ENCODE measurements at regions not wholly inside any gene's neighbourhood (a gene's known extent, or its start where the extent isn't known, plus 50 kb on each side); places are given as distances from the start of the nearest gene placed in this dataset.

GRCh38 chr2:217749008-217749407, 253.8 kb downstream of the TNS1 start:
- H3K9me3 ChIP-seq (ENCODE audit: low read length), result no peaks in the 10 kb centered on the region
- no peak overlapping the region for H3K4me2 ChIP-seq (ENCODE audit: low read length)
- POLR2A ChIA-PET, result no interaction called here
- intact Hi-C loops (cut with micrococcal nuclease; ENCODE audit: unreplicated experiment), result no loop called here
- no peak overlapping the region for H3K4me3 ChIP-seq (ENCODE audit: low read depth, low read length, poor library complexity, severe bottlenecking)
- no peaks in the 10 kb centered on the region for H3K36me3 ChIP-seq (ENCODE audit: insufficient read depth, low read length)
- no peak overlapping the region for H2AFZ ChIP-seq (ENCODE audit: low read length)
- CTCF ChIA-PET (ENCODE audit: unreplicated experiment), result no interaction called here
- DNase-seq (ENCODE audit: low spot score), result no peak
- BruUV-seq (replicated peaks), result no TSS peak
- H3K79me2 ChIP-seq (ENCODE audit: insufficient read depth, low read depth, low read length), result no peaks in the 10 kb centered on the region
- TF ChIP-seq EZH2phosphoT487 (IDR thresholded peaks at IDR 0.05; ENCODE audit: borderline replicate concordance, low read depth, low read length), result no peak
- TF ChIP-seq CTCF (conservative IDR thresholded peaks at IDR 0.05; ENCODE audit: low read length), result no peak
- H3K9me2 ChIP-seq (ENCODE audit: insufficient read depth, low read length), result no peaks in the 10 kb centered on the region
- no peak overlapping the region for H3K27ac ChIP-seq (ENCODE audit: low read depth, low read length, poor library complexity, severe bottlenecking)
- H4K20me1 ChIP-seq (ENCODE audit: insufficient read depth, low read length), result no peaks in the 10 kb centered on the region
- H3K4me1 ChIP-seq (ENCODE audit: insufficient read depth, low read length, poor library complexity, severe bottlenecking), result no peaks in the 10 kb centered on the region

GRCh38 chr2:217746808-217747207, 256.0 kb downstream of the TNS1 start:
- H3K36me3 ChIP-seq (ENCODE audit: insufficient read depth, low read length), result no peaks in the 10 kb centered on the region
- no peaks in the 10 kb centered on the region for H3K79me2 ChIP-seq (ENCODE audit: insufficient read depth, low read depth, low read length)
- no TSS peak for BruUV-seq (replicated peaks)
- TF ChIP-seq EZH2phosphoT487 (IDR thresholded peaks at IDR 0.05; ENCODE audit: borderline replicate concordance, low read depth, low read length) (no peak), CTCF (conservative IDR thresholded peaks at IDR 0.05; ENCODE audit: low read length) (no peak)
- H2AFZ ChIP-seq (ENCODE audit: low read length), result no peak overlapping the region
- H3K9me3 ChIP-seq (ENCODE audit: low read length), result no peaks in the 10 kb centered on the region
- H3K9me2 ChIP-seq (ENCODE audit: insufficient read depth, low read length), result no peaks in the 10 kb centered on the region
- ChIA-PET POLR2A (no interaction called here), CTCF (ENCODE audit: unreplicated experiment) (no interaction called here)
- H3K27ac ChIP-seq (ENCODE audit: low read depth, low read length, poor library complexity, severe bottlenecking), result no peak overlapping the region
- no peaks in the 10 kb centered on the region for H3K4me1 ChIP-seq (ENCODE audit: insufficient read depth, low read length, poor library complexity, severe bottlenecking)
- no peak for DNase-seq (ENCODE audit: low spot score)
- intact Hi-C loops (cut with micrococcal nuclease; ENCODE audit: unreplicated experiment), result no loop called here
- no peak overlapping the region for H3K4me3 ChIP-seq (ENCODE audit: low read depth, low read length, poor library complexity, severe bottlenecking)
- no peak overlapping the region for H3K4me2 ChIP-seq (ENCODE audit: low read length)
- no peaks in the 10 kb centered on the region for H4K20me1 ChIP-seq (ENCODE audit: insufficient read depth, low read length)

- no peaks in the 10 kb centered on the region for H4K20me1 ChIP-seq (ENCODE audit: insufficient read depth, low read length)
- DNase-seq (ENCODE audit: low spot score), result no peak
- TF ChIP-seq EZH2phosphoT487 (IDR thresholded peaks at IDR 0.05; ENCODE audit: borderline replicate concordance, low read depth, low read length) (no peak), CTCF (conservative IDR thresholded peaks at IDR 0.05; ENCODE audit: low read length) (no peak)
- no peak overlapping the region for H3K4me2 ChIP-seq (ENCODE audit: low read length)
- no peaks in the 10 kb centered on the region for H3K9me3 ChIP-seq (ENCODE audit: low read length)
- no peak overlapping the region for H3K27ac ChIP-seq (ENCODE audit: low read depth, low read length, poor library complexity, severe bottlenecking)
- H3K79me2 ChIP-seq (ENCODE audit: insufficient read depth, low read depth, low read length), result no peaks in the 10 kb centered on the region
- ChIA-PET CTCF (ENCODE audit: unreplicated experiment) (no interaction called here), POLR2A (interaction anchor here (0.6 to 0.7 kb wide), 2 partner anchors 39 to 53 kb away, joined by 3 read pairs; no protein-coding TSS in a partner anchor)
- no peaks in the 10 kb centered on the region for H3K9me2 ChIP-seq (ENCODE audit: insufficient read depth, low read length)
- H3K4me3 ChIP-seq (ENCODE audit: low read depth, low read length, poor library complexity, severe bottlenecking), result no peak overlapping the region
- intact Hi-C loops (cut with micrococcal nuclease; ENCODE audit: unreplicated experiment), result no loop called here
- H3K36me3 ChIP-seq (ENCODE audit: insufficient read depth, low read length), result no peaks in the 10 kb centered on the region
- H2AFZ ChIP-seq (ENCODE audit: low read length), result no peak overlapping the region
- H3K4me1 ChIP-seq (ENCODE audit: insufficient read depth, low read length, poor library complexity, severe bottlenecking), result no peaks in the 10 kb centered on the region
- BruUV-seq (replicated peaks), result no TSS peak
Observed at GRCh38 chr2:217743966-217744761, 258.6 kb downstream of the TNS1 start.
